ENCODE measurements at regions not wholly inside any gene's neighbourhood (a gene's known extent, or its start where the extent isn't known, plus 50 kb on each side); places are given as distances from the start of the nearest gene placed in this dataset.

- DNase-seq: no peak
These were observed 554.8 kb downstream of the DHX35 start for GRCh38 chr20:39516964-39517363.

- DNase-seq: no peak
These were observed 542.6 kb downstream of the DHX35 start for GRCh38 chr20:39504710-39505094.

- no peak for DNase-seq
These were observed 542.0 kb downstream of the DHX35 start for GRCh38 chr20:39503902-39504709.

DNA sequence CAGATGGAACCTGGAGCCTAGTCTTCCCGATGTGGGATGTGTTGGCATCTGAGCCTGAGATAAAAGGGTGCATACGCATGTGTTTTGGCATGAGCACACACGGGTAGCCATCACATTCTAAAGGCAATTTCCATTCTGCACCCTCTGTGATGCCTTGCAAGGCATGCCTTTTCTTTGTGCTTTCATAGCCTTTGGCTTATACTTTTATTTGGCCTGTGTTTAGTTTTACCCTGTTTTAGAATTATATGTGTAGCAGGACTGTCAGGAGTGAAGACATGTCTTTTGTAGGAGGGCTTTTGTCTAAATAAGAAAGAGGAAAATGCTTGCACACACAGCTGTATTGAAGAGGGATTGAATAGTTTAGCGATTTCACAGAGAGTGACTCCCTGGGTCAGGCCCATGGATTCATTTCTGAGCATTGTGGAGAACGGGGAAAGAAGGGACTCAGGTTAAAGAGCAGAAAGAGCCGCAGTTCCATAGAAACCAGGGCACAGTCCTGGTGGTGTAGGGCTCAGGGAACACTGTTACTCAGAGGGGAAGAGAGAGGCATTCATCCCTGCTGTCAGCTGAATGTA lies 530.2 kb downstream of the DHX35 start:
- DNase-seq: no peak

DNA sequence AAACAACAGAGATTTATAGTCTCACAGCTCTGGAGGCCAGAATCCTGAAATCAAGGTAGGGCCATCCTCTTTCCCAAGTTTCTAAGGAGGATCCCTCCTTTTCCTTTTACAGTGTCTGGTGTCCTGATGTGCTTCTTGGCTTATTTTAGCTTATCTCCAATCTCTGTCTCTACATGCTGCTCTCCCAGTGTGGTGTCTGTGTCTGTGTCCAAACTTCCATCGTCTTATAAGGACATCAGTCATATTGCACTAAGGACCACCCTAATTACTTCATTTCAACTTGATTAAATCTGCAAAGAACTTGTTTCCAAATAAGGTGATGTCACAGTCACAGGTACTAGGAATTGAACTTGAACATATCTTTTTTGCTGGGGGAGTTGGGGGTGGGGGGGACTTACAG lies 529.6 kb downstream of the DHX35 start:
- DNase-seq: no peak

DNA sequence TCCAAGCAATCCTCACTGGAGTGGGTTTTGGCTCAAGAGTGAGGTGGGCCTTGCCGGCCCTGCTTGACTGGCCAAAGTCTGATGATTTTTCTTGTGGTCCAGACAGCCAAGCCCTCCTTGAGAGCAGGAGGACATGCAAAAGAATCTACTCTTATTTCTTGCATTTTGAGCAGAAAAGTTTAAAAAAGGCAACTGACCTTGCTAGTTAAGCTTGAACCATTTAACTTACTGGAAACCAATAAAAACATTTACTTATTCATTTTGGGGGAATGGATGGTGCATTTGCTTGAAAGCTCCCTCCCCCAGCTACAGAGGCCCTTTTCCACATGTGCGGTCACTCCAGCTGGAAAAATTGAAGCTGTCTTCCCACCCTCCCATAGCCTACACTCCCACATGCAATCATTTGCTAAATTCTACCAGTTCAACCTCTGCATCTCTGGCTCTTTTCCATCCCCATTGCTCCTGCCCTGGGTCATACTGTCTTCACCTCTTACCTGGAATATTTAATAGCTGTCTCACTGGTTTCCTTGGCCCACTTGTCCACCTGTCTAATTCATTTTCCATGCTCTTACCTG lies 527.9 kb downstream of the DHX35 start:
- DNase-seq: no peak

DNA sequence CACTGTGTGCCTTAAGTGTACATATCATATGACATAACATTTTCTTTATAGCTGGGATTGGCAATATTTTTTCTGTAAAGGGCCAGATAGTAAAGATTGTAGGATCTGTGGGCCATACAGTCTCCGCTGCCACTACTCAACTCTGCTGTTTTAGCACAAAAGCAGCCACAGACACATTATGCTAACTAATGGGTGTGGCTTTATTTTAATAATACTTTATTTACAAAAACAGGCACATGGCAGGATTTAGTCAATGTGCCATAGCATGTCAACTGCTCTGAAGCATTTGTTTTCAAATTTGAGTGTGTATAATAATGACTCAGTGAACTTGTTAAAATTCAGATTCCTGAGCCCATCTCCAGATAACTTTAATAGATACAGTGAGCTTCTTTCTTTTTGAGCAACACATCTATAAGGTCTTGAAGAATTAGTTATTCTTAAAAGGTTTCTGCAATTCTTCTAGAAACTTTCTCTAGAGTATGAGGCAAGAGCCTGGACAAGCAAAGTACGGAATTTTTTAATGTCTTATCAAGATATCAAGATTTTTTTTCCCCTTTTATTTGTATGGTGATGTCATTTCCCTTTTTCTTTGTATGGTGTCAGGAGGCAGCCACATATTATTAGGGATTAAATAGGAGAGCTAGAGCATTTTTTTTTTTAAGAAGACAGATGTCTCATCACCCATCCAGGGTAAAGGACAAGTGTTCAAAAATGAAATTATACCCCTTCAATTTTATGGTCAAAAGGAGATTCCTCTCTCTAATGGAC lies 518.3 kb downstream of the DHX35 start:
- no peak for DNase-seq

- DNase-seq: no peak
These were observed 517.2 kb downstream of the DHX35 start for GRCh38 chr20:39479196-39479810.

GRCh38 chr20:39474879-39475278 lies 512.7 kb downstream of the DHX35 start:
- DNase-seq: no peak

DNA sequence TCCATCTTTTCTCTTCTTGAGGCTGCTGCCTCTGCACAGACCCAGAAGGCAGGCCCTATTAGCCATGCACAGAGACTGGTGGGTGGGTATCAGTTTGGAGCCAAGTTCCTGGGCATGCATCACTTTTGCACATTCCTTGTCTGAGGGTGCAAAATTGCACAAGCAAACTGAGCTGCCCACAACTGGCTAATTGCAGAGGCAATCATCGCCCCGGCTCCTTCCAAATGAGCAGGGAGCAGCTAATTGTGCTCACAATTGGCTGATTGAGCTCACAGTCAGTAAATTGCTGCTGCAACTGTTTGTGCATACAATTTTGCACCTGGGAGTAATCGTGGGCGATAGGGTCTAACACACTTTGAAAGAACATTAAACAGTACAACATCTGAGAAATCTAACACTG lies 511.4 kb downstream of the DHX35 start:
- no peak for DNase-seq

- no peak for DNase-seq
These were observed 506.6 kb downstream of the DHX35 start for GRCh38 chr20:39468703-39469102.

GRCh38 chr20:39464238-39464637 lies 502.1 kb downstream of the DHX35 start:
- DNase-seq: no peak

GRCh38 chr20:39462416-39462945 lies 500.3 kb downstream of the DHX35 start:
- no peak for DNase-seq

DNA sequence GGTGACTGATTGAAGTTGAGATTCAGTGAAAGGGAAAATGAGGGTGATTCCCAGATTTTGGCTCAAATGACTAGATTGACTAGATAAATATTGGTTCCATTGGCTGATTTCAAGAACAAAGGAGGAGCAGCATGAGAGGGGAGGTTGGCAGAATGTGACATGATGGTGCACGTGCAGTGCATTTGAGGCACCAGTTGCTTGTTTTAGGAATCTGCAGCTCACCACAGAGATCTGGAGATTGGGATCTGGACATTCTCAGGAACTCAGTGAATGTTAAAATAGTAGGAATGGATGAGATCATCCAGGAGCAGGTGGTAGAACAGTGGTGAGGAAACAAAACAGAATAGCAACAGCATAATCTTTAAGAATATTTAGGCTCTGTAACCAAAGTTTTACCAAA lies 496.3 kb downstream of the DHX35 start:
- no peak for DNase-seq

DNA sequence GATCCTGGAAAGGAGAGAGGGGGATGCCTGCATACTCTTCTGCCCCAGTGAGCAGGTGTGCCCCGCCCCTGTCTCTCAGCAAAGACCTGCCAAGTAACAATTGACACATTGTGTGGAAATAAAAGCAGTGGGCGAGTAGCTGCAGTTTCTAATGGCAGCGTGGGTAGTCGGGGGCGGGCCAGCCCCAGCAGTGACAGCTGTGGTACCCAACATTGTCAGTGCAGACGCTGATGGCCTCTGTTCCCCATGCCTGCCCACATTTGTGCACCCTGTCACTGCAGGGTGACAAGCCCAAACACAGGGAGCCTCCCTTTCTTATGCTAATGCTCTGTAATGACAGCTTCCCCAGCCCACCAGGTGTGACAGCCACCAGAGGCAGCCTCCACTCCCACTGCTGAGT lies 491.7 kb downstream of the DHX35 start:
- no peak for DNase-seq

GRCh38 chr20:39452583-39453340 lies 490.6 kb downstream of the DHX35 start:
- DNase-seq: no peak

DNA sequence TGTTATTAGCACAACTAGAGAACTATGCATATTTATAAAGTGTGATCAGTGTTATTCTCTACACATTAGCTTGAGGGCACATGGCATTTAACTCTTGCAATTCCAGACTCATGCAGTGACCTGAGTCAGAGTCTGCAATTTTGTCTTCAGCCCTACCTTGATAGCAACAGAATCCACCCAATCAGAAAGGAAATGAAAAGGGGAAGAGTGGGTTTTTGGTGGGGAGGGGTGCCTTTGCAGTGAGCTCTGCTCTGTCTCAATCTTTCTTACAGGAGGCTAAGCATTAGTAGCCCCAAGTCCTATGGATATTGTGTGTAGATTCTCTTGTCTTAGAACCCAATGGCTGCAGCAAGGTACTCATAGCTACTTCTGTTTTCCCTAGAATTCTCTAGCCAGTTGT lies 489.2 kb downstream of the DHX35 start:
- no peak for DNase-seq

DNA sequence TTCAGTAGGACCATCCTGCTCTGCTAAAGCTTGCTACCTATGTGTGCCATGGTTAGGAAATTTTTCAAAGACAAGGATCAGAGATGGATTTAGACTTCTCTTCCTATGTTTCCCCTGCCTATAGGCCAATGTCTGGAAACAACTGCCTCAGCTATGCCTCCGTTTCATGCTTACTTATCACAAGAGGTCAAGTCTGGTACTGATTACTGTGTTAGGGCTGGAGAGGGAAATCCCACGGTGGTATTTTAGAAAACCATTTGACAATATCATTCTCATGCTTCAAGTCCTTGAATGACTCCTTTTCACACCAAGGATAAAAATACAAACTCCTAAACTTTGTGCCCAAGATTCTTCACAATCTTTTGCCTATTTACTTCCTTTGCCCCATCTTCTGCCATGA lies 484.3 kb downstream of the DHX35 start:
- DNase-seq: no peak

- DNase-seq: no peak
These were observed 483.0 kb downstream of the DHX35 start for GRCh38 chr20:39445095-39445494.

DNA sequence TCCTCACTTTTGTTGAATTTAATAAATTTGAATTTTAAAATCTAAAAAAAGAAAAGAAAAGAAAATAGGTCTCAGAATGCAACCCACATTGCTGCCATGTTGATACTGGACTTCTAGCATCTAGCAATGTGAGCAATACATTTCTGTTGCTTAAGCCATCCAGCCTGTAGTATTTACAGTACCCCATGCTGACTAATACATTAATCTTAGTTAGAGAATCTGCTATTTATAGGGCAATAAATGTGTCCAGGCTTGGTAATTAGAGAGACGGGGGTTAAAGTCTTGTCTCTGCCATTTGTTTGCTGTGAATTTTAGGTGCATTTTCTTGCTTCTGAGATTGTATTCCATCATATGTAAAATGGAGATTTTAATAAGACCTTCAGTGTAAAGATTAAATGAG lies 471.3 kb downstream of the DHX35 start:
- DNase-seq: no peak

GRCh38 chr20:39431091-39431880 lies 469.1 kb downstream of the DHX35 start:
- DNase-seq: no peak

Measured in activated CD4-positive, alpha-beta T cell treated with anti-CD3 and anti-CD28 coated beads, Interleukin-2, amount 50 U/mL, for 4 hours (primary cell).